ENCODE measurements at regions not wholly inside any gene's neighbourhood (a gene's known extent, or its start where the extent isn't known, plus 50 kb on each side); places are given as distances from the start of the nearest gene placed in this dataset.

- Mint-ChIP-seq H3K27ac (no peak overlapping the region), H3K9me3 (peaks cover 9% of the 10 kb centered on the region), H3K4me3 (no peak overlapping the region), H3K27me3 (no peaks in the 10 kb centered on the region), H3K4me1 (no peaks in the 10 kb centered on the region), H3K36me3 (ENCODE audit: low read depth) (no peaks in the 10 kb centered on the region)
- CTCF ChIA-PET: no interaction called here
- no peak for DNase-seq
- POLR2A ChIA-PET: no interaction called here
Observed at GRCh38 chr17:71260366-71260940, 860.4 kb upstream of the SOX9 start.

DNA sequence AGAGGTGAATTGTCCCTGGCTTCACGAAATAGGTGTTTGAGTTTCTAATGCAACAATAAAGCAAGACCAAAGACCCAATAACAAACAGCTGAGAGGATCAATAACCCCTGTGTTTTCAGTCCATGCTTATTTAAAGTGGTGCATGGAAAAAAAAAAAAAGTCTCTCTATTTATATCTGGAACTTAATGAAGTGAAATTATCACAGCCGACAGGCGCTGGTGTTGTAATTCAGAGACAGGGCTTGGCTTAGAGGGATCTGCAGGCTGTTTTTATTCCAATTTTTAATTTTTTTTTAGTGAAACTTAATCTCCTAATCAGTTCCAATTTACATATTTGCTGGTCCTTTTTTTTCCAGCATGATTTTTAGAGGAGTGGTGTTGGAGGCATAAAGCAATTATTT, 858.2 kb upstream of the SOX9 start:
- CTCF ChIA-PET: no interaction called here
- POLR2A ChIA-PET: no interaction called here
- no peak overlapping the region for H3K27ac Mint-ChIP-seq
- no peaks in the 10 kb centered on the region for H3K4me1 Mint-ChIP-seq
- peaks cover 18% of the 10 kb centered on the region for H3K9me3 Mint-ChIP-seq
- no peak overlapping the region for H3K4me3 Mint-ChIP-seq
- H3K36me3 Mint-ChIP-seq (ENCODE audit: low read depth): no peaks in the 10 kb centered on the region
- no peak for DNase-seq
- no peaks in the 10 kb centered on the region for H3K27me3 Mint-ChIP-seq

GRCh38 chr17:71267668-71268067, 853.2 kb upstream of the SOX9 start:
- DNase-seq: no peak
- Mint-ChIP-seq H3K4me1 (no peaks in the 10 kb centered on the region), H3K27me3 (no peaks in the 10 kb centered on the region), H3K4me3 (no peak overlapping the region), H3K36me3 (ENCODE audit: low read depth) (no peaks in the 10 kb centered on the region), H3K27ac (no peak overlapping the region), H3K9me3 (peaks cover 18% of the 10 kb centered on the region)
- ChIA-PET CTCF (no interaction called here), POLR2A (no interaction called here)

- no peak for DNase-seq
- Mint-ChIP-seq H3K36me3 (ENCODE audit: low read depth) (no peaks in the 10 kb centered on the region), H3K9me3 (peaks cover 19% of the 10 kb centered on the region), H3K27me3 (no peaks in the 10 kb centered on the region), H3K4me1 (no peaks in the 10 kb centered on the region), H3K4me3 (no peak overlapping the region), H3K27ac (no peak overlapping the region)
- ChIA-PET POLR2A (no interaction called here), CTCF (no interaction called here)
Observed at GRCh38 chr17:71269201-71269600, 851.6 kb upstream of the SOX9 start.

GRCh38 chr17:71273441-71273840, 847.4 kb upstream of the SOX9 start:
- Mint-ChIP-seq H3K4me3 (no peak overlapping the region), H3K9me3 (peaks cover 6% of the 10 kb centered on the region), H3K27me3 (no peaks in the 10 kb centered on the region), H3K36me3 (ENCODE audit: low read depth) (no peaks in the 10 kb centered on the region), H3K27ac (no peak overlapping the region), H3K4me1 (no peaks in the 10 kb centered on the region)
- ChIA-PET POLR2A (no interaction called here), CTCF (no interaction called here)
- DNase-seq: no peak

- ChIA-PET POLR2A (no interaction called here), CTCF (no interaction called here)
- Mint-ChIP-seq H3K36me3 (ENCODE audit: low read depth) (no peaks in the 10 kb centered on the region), H3K4me1 (no peaks in the 10 kb centered on the region), H3K9me3 (peaks cover 6% of the 10 kb centered on the region), H3K27ac (no peak overlapping the region), H3K4me3 (no peak overlapping the region), H3K27me3 (no peaks in the 10 kb centered on the region)
- DNase-seq: no peak
Observed at GRCh38 chr17:71276079-71276478, 844.7 kb upstream of the SOX9 start.

GRCh38 chr17:71283486-71283885, 837.3 kb upstream of the SOX9 start:
- DNase-seq: no peak
- ChIA-PET POLR2A (no interaction called here), CTCF (no interaction called here)
- no peak overlapping the region for H3K4me3 Mint-ChIP-seq
- H3K4me1 Mint-ChIP-seq: no peaks in the 10 kb centered on the region
- no peaks in the 10 kb centered on the region for H3K27me3 Mint-ChIP-seq
- peaks cover 5% of the 10 kb centered on the region for H3K9me3 Mint-ChIP-seq
- no peaks in the 10 kb centered on the region for H3K36me3 Mint-ChIP-seq (ENCODE audit: low read depth)
- no peak overlapping the region for H3K27ac Mint-ChIP-seq

DNA sequence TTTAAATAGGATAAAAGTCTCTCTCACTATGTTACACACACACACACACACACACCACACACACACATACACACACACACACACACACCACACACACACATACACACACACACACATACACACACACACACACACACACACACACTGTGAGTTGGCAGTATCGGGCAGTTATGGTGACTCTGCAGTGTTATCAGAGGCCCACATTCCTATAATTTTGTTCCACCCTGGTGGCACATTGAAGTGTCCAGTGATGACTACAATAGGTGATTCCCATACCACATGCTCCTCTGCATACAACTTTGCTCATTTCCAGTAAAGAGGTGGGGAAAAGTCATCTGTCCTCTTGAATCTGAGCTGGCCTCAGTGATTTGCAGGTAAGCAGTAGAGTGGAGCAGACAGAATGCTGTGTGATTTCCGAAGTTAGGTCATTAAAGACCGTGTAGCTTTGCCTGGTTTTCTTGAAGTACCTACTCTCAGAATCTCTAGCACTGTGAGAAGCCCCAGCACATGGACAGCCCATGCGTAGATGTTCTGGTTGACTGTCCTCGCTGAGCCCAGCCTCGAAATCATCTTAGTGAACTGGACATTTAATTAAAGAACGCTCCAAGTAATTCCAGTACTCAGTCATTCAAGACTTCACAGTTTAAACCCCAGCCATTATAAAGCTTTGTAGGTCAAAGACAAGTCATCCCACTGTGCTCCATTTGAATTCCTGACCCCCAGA, 836.6 kb upstream of the SOX9 start:
- DNase-seq: no peak
- Mint-ChIP-seq H3K9me3 (peaks cover 5% of the 10 kb centered on the region), H3K27me3 (no peaks in the 10 kb centered on the region), H3K36me3 (ENCODE audit: low read depth) (no peaks in the 10 kb centered on the region), H3K4me1 (no peaks in the 10 kb centered on the region), H3K4me3 (no peak overlapping the region), H3K27ac (no peak overlapping the region)
- ChIA-PET POLR2A (no interaction called here), CTCF (no interaction called here)

GRCh38 chr17:71286625-71287024, 834.2 kb upstream of the SOX9 start:
- Mint-ChIP-seq H3K27me3 (no peaks in the 10 kb centered on the region), H3K4me3 (no peak overlapping the region), H3K9me3 (peaks cover 7% of the 10 kb centered on the region), H3K4me1 (no peaks in the 10 kb centered on the region), H3K27ac (no peak overlapping the region), H3K36me3 (ENCODE audit: low read depth) (no peaks in the 10 kb centered on the region)
- no peak for DNase-seq
- POLR2A ChIA-PET: no interaction called here
- CTCF ChIA-PET: no interaction called here

DNA sequence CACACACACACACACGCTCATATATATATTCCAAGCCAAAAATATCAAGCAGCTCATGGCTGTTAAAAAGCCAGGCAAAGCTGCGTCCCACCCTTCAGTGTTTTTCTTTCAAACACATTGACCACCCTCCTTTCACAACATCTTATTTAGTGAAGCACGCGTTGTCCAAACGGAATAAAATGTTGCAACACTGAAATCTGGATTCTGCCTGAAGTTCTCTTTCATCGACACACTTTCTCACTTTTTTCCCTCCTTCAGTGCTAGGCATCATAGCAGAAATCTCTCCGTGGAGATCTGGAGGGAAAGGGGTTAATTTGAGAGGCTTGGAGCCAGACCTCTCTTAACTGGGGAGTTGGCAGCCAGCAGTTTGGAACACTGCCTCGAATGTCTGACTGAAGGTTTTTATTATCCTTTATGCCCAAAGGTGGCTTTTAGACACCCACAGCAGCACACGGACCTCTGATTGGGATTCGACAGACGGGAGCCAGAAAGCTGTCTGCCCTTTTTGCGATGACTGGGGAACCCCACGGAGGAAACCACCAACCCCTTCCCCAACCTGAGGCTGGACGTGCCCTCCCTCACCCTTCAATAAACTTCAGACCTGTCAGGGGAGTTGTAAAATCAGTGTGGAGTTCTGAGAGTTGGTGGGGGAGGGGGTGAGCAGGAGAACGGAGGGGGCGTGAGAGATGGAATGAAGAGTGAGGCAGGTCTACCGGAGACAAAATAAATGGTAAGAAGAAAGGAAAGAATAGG, 833.6 kb upstream of the SOX9 start:
- Mint-ChIP-seq H3K4me3 (no peak overlapping the region), H3K36me3 (ENCODE audit: low read depth) (no peaks in the 10 kb centered on the region), H3K4me1 (no peaks in the 10 kb centered on the region), H3K9me3 (peaks cover 7% of the 10 kb centered on the region), H3K27me3 (no peaks in the 10 kb centered on the region), H3K27ac (no peak overlapping the region)
- CTCF ChIA-PET: no interaction called here
- POLR2A ChIA-PET: no interaction called here
- no peak for DNase-seq

DNA sequence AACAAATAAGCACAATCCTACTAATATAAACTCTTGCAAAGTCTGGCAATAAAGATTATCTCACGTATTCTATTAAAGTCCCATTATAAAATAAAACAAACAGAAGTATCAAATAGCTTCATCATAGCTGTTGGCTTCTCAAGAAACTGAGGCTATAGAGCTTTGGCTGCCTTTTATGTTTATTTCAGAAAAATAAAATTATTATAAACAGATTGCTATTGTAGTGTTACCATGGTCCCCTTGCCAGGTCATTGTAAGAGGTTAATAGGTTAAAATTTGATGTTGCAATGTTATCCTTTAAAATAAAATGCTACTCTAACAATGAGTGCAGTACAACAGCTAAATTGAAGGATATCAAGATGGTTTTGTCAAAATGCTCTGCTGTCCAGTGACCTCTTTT, 828.8 kb upstream of the SOX9 start:
- no peaks in the 10 kb centered on the region for H3K4me1 Mint-ChIP-seq
- no peak overlapping the region for H3K4me3 Mint-ChIP-seq
- H3K27ac Mint-ChIP-seq: no peak overlapping the region
- H3K9me3 Mint-ChIP-seq: peaks cover 15% of the 10 kb centered on the region
- CTCF ChIA-PET: no interaction called here
- no peaks in the 10 kb centered on the region for H3K36me3 Mint-ChIP-seq (ENCODE audit: low read depth)
- no peak for DNase-seq
- POLR2A ChIA-PET: no interaction called here
- no peaks in the 10 kb centered on the region for H3K27me3 Mint-ChIP-seq

DNA sequence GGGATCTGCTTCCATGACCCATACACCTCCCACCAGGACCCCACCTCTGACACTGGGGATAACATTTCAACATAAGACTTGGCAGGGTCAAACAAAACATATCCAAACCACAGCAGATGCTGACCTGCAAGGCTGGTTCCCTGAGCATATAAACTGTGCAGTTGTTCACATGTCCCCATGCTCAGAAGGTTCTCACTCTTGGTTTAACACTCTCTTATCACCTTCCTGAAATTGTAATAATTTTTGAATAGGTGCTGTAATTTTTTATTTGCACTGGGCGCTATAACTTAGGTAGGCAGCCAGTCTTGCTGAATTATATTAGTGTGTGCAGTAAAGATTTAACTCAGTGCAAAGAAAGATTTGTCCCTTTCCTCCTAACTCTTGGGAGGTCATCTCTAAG, 824.8 kb upstream of the SOX9 start:
- Mint-ChIP-seq H3K36me3 (ENCODE audit: low read depth) (no peaks in the 10 kb centered on the region), H3K27ac (no peak overlapping the region), H3K4me3 (no peak overlapping the region), H3K9me3 (peaks cover 8% of the 10 kb centered on the region), H3K27me3 (no peaks in the 10 kb centered on the region), H3K4me1 (no peaks in the 10 kb centered on the region)
- ChIA-PET POLR2A (no interaction called here), CTCF (no interaction called here)
- DNase-seq: no peak

- H3K36me3 Mint-ChIP-seq (ENCODE audit: low read depth): no peaks in the 10 kb centered on the region
- H3K4me1 Mint-ChIP-seq: no peaks in the 10 kb centered on the region
- no peak for DNase-seq
- H3K4me3 Mint-ChIP-seq: no peak overlapping the region
- H3K27ac Mint-ChIP-seq: no peak overlapping the region
- no peaks in the 10 kb centered on the region for H3K27me3 Mint-ChIP-seq
- CTCF ChIA-PET: no interaction called here
- POLR2A ChIA-PET: no interaction called here
- H3K9me3 Mint-ChIP-seq: peaks cover 17% of the 10 kb centered on the region
Observed at GRCh38 chr17:71301063-71301462, 819.8 kb upstream of the SOX9 start.
